Loucy (cell line): ENCODE measurements at regions not wholly inside any gene's neighbourhood (a gene's known extent, or its start where the extent isn't known, plus 50 kb on each side); places are given as distances from the start of the nearest gene placed in this dataset.

Experiments
- CTCF ChIP-seq: fragments of 200-600 bp; sonication (generic); conservative IDR thresholded peaks from 2 replicates; pipeline ENCODE4 v1.5.1; 2014; ENCODE audit warnings: mild to moderate bottlenecking, antibody characterized with exemption, low read length
- EZH2phosphoT487 ChIP-seq: fragments of 200-600 bp; IDR thresholded peaks from 2 replicates; pipeline ENCODE4 v1.6.1; 2018; ENCODE audit warnings: antibody characterized with exemption, mild to moderate bottlenecking, moderate library complexity, borderline replicate concordance

DNA sequence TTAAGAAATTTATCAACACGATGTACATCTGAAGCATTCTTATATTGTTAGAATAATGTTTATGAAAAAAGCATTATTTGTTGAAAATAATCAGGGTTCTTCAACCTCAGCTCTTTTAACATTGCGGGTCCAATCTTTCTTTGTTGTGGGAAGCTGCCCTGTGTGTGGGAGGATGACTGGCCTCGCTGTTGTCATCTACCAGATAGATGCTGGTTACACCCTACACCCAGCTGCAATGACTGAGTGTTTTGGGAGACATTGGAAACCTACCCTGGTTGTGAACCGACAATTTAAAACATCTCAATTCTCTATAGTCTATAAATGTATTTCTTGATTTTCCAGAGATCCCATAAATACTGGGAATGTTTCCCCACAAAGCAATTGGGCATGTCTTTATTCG, 794.2 kb upstream of the CDH10 start:
- TF ChIP-seq CTCF (no peak), EZH2phosphoT487 (no peak)
